Sigmoid colon (tissue), 3 donors: ENCODE measurements at regions not wholly inside any gene's neighbourhood (a gene's known extent, or its start where the extent isn't known, plus 50 kb on each side); places are given as distances from the start of the nearest gene placed in this dataset.

ENCODE experiments used
- POLR2A ChIP-seq, 2 donors: fragments of 450-650 bp; IDR thresholded peaks; one replicate each; pipeline ENCODE4 v1.6.1; 2016; ENCODE audit warnings: antibody characterized with exemption in 2 of 2, mild to moderate bottlenecking in 2 of 2, moderate library complexity in 2 of 2
- TF ChIP-seq, protein P1 (sequence below), 4 experiments: fragments of 450-650 bp in 3 of 4; fragments of 200-600 bp in 1 of 4; IDR thresholded peaks; one replicate each; pipeline ENCODE4 v1.5.1; 2016 to 2019; ENCODE audit warnings: antibody characterized with exemption in 4 of 4, mild to moderate bottlenecking in 3 of 4, moderate library complexity in 2 of 4

DNA sequence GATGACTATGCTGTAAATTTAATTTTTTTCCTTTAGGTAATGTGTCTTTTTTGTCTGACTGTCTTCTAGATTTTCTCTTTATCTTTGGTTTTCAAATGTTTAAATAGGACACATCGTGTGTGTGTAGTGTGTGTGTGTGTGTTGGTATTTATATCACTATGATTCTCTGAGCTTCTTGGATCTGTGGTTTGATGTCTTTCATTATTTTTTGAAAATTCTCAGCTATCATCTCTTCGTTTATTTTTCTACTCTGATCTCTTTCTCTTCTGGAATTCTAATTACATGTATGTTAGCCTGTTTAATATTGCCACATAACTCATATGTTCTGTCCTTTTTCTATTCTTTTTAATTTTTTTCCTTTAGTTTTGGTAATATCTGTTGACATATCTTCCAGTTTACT is 73.5 kb upstream of the OR10AD1 start:
- TF ChIP-seq, protein P1, sequence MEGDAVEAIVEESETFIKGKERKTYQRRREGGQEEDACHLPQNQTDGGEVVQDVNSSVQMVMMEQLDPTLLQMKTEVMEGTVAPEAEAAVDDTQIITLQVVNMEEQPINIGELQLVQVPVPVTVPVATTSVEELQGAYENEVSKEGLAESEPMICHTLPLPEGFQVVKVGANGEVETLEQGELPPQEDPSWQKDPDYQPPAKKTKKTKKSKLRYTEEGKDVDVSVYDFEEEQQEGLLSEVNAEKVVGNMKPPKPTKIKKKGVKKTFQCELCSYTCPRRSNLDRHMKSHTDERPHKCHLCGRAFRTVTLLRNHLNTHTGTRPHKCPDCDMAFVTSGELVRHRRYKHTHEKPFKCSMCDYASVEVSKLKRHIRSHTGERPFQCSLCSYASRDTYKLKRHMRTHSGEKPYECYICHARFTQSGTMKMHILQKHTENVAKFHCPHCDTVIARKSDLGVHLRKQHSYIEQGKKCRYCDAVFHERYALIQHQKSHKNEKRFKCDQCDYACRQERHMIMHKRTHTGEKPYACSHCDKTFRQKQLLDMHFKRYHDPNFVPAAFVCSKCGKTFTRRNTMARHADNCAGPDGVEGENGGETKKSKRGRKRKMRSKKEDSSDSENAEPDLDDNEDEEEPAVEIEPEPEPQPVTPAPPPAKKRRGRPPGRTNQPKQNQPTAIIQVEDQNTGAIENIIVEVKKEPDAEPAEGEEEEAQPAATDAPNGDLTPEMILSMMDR (IDR thresholded peaks at IDR 0.05): no peak
- no peak for TF ChIP-seq POLR2A (IDR thresholded peaks at IDR 0.05)
